Liver (tissue), 3 donors: ENCODE measurements at regions not wholly inside any gene's neighbourhood (a gene's known extent, or its start where the extent isn't known, plus 50 kb on each side); places are given as distances from the start of the nearest gene placed in this dataset.

ENCODE experiments used
- GABPA ChIP-seq, 2 donors: IDR thresholded peaks in 1 of 2; conservative IDR thresholded peaks in 1 of 2; 2 replicates each; pipeline ENCODE4 v1.6.1; 2016; ENCODE audit warnings: antibody characterized with exemption in 2 of 2, mild to moderate bottlenecking in 1 of 2, moderate library complexity in 1 of 2
- RAD21 ChIP-seq, 2 donors: IDR thresholded peaks; 2 replicates each; pipeline ENCODE4 v1.6.1; 2016; ENCODE audit warnings: antibody characterized with exemption in 2 of 2, mild to moderate bottlenecking in 2 of 2
- TAF1 ChIP-seq: conservative IDR thresholded peaks from 2 replicates; pipeline ENCODE4 v1.6.1; 2016; ENCODE audit warnings: antibody characterized with exemption, mild to moderate bottlenecking
- YY1 ChIP-seq: IDR thresholded peaks from 2 replicates; pipeline ENCODE4 v1.6.1; 2016; ENCODE audit warnings: antibody characterized with exemption, mild to moderate bottlenecking
- TF ChIP-seq, protein P1 (sequence below): IDR thresholded peaks from 2 replicates; pipeline ENCODE4 v1.6.1; 2016; ENCODE audit warnings: antibody characterized with exemption
- TF ChIP-seq, protein P2 (sequence below): fragments of 150-350 bp; IDR thresholded peaks from 2 replicates; pipeline ENCODE4 v1.5.1; 2017; ENCODE audit warnings: improper control_type of control experiment, low read depth, low read length; ENCODE audit not compliant: missing input control
- donor health status: healthy.
- donor health status: healthy.

- TF ChIP-seq RAD21 (IDR thresholded peaks at IDR 0.05) = no peak
- TF ChIP-seq, protein P1, sequence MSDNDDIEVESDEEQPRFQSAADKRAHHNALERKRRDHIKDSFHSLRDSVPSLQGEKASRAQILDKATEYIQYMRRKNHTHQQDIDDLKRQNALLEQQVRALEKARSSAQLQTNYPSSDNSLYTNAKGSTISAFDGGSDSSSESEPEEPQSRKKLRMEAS = no peak
- no peak for TF ChIP-seq YY1
- TF ChIP-seq TAF1 = no peak
- no peak for TF ChIP-seq GABPA (IDR thresholded peaks at IDR 0.05 in 1 of 2, conservative IDR thresholded peaks at IDR 0.05 in 1 of 2)
- TF ChIP-seq, protein P2, sequence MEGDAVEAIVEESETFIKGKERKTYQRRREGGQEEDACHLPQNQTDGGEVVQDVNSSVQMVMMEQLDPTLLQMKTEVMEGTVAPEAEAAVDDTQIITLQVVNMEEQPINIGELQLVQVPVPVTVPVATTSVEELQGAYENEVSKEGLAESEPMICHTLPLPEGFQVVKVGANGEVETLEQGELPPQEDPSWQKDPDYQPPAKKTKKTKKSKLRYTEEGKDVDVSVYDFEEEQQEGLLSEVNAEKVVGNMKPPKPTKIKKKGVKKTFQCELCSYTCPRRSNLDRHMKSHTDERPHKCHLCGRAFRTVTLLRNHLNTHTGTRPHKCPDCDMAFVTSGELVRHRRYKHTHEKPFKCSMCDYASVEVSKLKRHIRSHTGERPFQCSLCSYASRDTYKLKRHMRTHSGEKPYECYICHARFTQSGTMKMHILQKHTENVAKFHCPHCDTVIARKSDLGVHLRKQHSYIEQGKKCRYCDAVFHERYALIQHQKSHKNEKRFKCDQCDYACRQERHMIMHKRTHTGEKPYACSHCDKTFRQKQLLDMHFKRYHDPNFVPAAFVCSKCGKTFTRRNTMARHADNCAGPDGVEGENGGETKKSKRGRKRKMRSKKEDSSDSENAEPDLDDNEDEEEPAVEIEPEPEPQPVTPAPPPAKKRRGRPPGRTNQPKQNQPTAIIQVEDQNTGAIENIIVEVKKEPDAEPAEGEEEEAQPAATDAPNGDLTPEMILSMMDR = no peak
Observed at GRCh38 chr3:156038869-156039268, 81.5 kb upstream of the KCNAB1 start.
